ENCODE measurements at regions not wholly inside any gene's neighbourhood (a gene's known extent, or its start where the extent isn't known, plus 50 kb on each side); places are given as distances from the start of the nearest gene placed in this dataset.

DNA sequence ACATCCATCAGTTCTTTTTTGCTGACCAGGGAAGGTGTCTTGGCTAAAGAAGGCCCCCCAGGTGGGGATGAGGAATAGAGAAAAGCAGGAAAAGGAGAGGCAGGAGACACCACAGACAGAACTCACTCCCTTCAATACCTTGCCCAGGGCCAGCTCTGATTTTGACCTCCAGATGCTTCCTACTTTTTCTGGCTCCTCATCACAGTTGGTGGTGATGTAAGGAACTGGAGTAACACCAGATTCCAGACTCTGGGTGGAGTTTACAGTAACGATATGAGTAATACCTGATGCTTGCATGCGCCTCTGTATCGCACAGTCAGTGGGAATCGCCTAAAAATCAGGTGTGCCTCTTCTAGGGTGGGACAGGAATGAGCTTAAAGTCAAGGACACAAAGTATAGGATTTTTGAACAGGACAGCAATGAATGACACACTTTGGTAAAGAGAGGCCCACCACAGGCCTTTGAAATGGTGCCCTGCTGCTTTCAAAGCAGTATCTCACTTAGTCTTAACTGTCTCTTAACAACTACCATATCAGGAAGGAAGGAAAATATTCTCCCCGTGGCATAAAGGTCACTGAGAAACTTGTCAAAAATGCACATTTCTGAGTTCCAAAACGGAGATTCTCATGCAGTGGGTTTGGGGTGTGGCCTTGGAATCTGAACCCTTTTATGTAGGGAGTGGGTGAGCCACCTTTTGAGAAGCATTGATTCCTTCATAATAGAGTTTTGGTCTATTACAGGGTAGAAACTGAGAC lies 140.8 kb downstream of the SNX19 start:
- TF ChIP-seq, protein P1, sequence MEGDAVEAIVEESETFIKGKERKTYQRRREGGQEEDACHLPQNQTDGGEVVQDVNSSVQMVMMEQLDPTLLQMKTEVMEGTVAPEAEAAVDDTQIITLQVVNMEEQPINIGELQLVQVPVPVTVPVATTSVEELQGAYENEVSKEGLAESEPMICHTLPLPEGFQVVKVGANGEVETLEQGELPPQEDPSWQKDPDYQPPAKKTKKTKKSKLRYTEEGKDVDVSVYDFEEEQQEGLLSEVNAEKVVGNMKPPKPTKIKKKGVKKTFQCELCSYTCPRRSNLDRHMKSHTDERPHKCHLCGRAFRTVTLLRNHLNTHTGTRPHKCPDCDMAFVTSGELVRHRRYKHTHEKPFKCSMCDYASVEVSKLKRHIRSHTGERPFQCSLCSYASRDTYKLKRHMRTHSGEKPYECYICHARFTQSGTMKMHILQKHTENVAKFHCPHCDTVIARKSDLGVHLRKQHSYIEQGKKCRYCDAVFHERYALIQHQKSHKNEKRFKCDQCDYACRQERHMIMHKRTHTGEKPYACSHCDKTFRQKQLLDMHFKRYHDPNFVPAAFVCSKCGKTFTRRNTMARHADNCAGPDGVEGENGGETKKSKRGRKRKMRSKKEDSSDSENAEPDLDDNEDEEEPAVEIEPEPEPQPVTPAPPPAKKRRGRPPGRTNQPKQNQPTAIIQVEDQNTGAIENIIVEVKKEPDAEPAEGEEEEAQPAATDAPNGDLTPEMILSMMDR (IDR thresholded peaks at IDR 0.05), result no peak
- TF ChIP-seq EZH2 (IDR thresholded peaks at IDR 0.05; ENCODE audit: borderline replicate concordance, insufficient read depth, low read depth, low read length, poor library complexity, severe bottlenecking), result no peak

All from B cell (primary cell).